GM21786 (cell line): ENCODE measurements at regions not wholly inside any gene's neighbourhood (a gene's known extent, or its start where the extent isn't known, plus 50 kb on each side); places are given as distances from the start of the nearest gene placed in this dataset.
"Not testable (repeated sequence)": the region's sequence is repeated elsewhere in the genome, so short reads cannot be mapped to it uniquely, and the experiment has no call there.

ENCODE experiments used
- ATAC-seq: cut with Tn5 transposase; IDR thresholded peaks from one replicate; pipeline ENCODE4 v1.9.1; 2021; ENCODE audit not compliant: unreplicated experiment

- ATAC-seq = no peak
Measured at GRCh38 chr10:9554321-9554720, 1463.4 kb upstream of the CELF2 start.

GRCh38 chr10:9560976-9561375 is 1456.7 kb upstream of the CELF2 start:
- no peak for ATAC-seq

DNA sequence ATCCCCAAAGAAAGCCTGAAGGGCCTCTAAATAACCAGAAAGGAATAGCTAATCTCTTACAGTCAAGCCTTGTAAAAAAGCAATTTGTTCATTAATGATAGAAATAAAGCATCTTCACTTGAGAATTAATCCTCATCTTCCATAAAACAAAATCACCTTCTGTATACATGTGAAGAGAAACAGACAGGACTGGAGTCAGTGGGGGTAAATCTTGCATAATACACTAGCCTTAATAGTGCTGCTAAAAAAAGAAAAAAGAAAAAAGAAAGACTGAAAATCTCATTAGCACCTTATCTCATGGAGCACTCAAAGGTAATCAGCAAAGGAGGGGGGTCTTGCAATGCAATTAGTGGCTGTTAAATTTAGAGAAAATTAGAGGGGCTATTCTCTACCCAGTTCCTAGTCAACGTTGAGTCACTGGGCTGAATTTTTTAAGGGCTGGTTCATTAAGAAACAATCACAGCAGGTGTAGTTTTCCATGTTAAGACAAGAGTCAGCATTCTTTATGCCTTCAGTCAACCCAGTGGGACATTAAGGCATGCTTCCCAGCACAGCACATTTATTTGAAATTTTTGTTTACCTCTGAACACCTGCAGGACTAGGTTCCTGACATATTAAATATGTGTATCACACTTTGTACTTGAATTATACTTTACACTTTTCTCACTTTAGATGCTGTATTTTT is 1455.7 kb upstream of the CELF2 start:
- no peak for ATAC-seq

- ATAC-seq = no peak
Measured at GRCh38 chr10:9577746-9578145, 1439.9 kb upstream of the CELF2 start.

GRCh38 chr10:9579110-9579705 is 1438.5 kb upstream of the CELF2 start:
- ATAC-seq = no peak

- not testable (repeated sequence) for ATAC-seq
Measured at GRCh38 chr10:9582803-9583202, 1434.9 kb upstream of the CELF2 start.

- ATAC-seq = no peak
Measured at GRCh38 chr10:9596368-9596920, 1421.2 kb upstream of the CELF2 start.

- ATAC-seq = no peak
Measured at GRCh38 chr10:9602998-9603397, 1414.7 kb upstream of the CELF2 start.

GRCh38 chr10:9603972-9604371 is 1413.7 kb upstream of the CELF2 start:
- no peak for ATAC-seq

DNA sequence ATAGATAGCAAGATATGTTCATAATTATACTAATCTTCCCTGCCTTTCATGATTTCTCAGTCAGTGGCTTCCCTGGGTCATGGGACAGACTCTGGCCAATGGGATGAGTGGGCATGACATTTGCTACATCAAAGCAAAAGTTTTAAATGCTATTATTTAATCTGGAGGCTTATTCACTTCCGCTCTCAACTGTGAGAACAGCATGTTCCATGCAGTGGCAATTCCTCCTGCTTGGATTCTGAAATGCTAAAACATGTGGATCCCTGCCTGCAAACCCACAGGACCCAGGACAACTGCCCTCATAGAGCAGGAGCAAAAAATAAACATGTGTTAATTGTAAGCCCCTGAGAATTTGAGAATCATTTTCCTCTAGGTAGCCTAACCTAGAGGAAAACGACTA is 1412.4 kb upstream of the CELF2 start:
- ATAC-seq = no peak

- ATAC-seq = no peak
Measured at GRCh38 chr10:9608602-9609001, 1409.1 kb upstream of the CELF2 start.

DNA sequence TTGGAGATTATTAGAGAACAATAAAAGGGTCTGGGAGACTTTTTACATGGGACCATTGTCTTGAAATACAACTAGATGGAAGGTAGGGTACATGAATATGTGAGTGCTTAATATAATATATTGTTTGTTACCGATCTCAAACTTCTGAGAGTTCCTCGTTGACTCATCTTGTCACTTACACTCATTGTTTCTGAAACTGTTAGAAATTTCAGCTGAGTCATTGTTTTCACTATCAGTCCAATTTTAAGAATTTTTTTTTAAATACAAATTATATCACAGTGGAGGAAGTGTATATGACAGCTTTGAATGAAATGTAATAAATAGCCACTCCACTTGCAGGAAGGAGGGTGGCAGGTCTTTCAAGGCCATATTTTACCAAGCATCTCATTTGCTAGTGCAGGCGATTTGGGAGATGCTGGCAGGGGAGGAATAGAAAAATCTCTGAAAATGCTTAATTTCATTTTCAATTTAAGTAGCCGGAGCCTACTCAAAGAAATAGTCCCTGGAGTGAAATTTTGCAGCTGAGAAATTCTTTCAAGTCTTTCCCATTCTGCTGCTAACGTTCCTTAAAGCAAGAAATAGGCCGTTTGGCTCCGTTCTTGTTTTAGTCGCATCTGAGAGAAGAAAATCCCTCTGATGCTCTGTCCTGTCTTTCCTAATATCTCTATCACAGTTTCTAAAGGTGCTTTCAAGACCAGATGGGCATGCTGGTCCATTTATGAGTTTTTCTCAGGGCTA is 1404.2 kb upstream of the CELF2 start:
- ATAC-seq = peak; percentile 91

GRCh38 chr10:9615189-9615588 is 1402.5 kb upstream of the CELF2 start:
- ATAC-seq = no peak

- no peak for ATAC-seq
Measured at GRCh38 chr10:9621216-9621615, 1396.5 kb upstream of the CELF2 start.

DNA sequence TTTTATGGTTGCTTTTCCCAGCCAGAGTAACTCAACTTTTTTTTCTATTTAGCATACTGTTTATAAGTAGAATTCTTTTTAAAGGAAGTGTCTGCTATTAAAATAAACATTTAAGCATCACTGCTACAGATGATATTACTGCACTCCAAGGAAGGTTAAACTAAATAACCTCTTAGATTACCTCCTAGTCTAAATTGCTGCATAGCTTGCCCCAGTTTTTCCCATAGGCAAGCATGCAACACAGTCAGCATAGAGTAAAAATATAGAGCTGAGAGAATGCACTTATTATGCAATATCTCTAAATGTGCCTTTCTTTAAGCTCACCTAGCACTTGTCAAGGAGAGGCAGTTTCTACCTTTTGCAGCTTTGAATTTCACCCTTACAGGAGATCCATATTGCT is 1392.4 kb upstream of the CELF2 start:
- no peak for ATAC-seq

DNA sequence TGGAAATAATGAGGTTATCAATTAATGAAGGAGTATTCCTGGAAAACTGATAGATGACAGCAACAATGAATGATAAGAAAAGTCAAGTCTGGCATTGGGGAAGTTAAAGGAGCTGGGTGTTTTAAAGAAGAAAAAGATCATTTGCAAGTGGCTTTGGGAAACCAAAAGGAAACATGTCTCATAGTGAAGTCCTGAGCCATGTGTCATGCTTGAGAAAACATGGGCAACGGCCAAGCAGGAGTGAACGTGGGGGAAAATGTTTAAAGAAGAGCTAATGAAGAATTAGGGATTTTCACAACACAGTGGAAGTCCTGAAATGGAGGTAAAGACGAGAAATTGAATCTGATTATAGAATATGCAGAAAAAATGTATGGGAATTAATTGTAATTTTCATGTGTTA is 1383.2 kb upstream of the CELF2 start:
- ATAC-seq = no peak

- ATAC-seq = no peak
Measured at GRCh38 chr10:9635691-9636090, 1382.0 kb upstream of the CELF2 start.

DNA sequence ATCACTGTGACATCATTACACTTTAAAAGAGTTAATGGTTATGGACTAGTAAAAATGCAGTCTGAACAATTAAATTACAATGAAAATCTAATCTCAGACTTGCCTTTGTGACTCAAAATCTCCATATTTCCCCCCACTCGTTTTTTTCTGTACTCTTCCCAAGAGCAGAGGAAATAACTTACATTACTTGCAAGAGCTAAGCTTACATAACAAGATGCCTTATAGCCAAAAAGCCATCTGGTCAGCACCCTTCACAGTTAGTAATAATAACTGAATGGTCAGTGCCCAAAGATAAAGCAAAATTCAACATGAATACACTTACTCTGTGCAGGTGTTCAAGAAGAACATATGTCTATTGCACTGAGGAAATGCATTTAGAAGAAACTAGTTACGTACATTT is 1381.5 kb upstream of the CELF2 start:
- ATAC-seq = no peak

DNA sequence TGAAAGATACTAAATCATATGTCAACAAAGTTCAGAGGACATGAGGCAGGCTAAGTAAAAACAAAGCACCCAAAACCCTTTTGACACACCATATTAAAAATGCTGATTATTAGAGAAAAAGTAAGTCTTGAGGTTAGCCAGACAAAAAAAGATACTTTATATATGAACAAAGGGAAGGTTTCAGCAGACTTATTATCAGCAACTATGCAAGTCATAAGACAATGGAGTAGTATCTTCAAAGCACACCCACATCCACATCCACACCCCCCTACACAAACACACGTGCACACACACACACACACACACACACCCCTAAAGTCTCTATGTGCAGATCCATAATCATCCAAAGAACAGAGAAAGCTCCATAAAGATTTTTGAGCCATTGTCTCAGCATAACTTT is 1373.9 kb upstream of the CELF2 start:
- ATAC-seq = no peak

DNA sequence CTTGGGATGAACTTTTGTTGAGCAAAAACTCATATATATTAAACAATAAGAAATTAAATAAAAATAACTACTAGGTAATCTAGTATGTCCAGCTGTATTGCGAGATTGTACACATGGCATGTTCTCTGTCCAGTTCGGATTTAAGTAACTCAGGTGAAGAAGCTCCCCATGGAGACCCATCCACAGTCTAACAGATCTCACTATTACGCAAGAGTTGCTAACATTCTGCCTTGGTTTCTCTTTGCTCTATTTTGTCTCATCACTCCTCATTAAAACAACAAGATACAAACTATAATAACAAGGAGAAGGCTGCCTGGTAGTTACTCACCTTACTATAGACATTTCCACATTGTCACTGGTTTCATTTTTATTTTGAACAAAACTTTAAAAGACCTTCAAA is 1372.3 kb upstream of the CELF2 start:
- ATAC-seq = no peak

DNA sequence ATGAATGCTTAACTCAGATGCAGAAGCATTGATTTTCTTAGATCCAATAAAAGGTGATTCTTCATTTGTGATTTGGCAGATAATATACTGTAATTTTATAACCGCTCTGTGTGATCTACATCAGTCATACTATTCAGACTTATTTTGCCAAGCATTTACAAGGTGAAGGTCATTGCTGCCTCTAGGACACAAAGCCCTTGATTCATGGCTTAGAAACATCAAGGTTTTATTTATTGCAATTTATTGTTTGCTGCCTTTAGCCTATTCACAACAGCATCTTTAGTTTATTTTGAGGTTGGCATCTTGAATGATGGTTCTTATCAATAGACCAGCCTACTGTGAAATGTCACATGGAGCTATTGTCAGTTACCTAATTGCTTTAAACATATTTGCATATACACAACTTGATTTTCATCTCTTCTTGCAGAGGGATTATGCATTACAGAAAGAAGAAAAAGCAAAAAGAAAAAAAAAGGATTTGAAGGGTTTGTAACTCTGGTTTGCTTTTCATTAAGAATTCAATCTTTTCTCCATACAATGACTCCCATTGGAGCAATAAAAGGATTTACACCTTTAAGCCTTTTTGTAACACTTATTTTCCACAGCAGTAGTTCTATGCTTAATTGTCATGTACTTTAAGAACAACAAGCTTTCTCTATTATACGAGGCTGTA is 1371.6 kb upstream of the CELF2 start:
- ATAC-seq = no peak

DNA sequence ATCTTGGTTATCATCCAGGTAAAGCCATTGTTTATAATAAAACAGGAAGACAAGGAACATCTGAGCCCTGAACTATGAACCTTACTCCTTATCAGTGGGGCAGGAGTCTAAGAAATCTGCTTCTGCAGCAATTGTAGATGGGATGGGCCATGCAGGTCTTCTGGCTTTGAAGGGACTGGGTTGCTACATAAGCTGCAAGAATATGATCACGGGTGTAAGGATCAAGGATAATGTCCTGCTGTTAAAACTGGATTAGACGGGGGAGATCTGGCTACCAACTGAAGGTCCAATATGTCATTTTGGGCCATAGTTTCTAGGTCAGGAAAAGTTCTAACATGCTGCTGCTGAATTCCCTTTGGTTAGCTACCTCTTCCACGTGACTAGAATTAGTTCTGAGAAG is 1363.4 kb upstream of the CELF2 start:
- ATAC-seq = no peak
